HG03520 (cell line): ENCODE measurements at regions not wholly inside any gene's neighbourhood (a gene's known extent, or its start where the extent isn't known, plus 50 kb on each side); places are given as distances from the start of the nearest gene placed in this dataset.
"Not testable (repeated sequence)": the region's sequence is repeated elsewhere in the genome, so short reads cannot be mapped to it uniquely, and the experiment has no call there.

Experiments used
- ATAC-seq: cut with Tn5 transposase; IDR thresholded peaks from one replicate; pipeline ENCODE4 v1.9.1; 2021; ENCODE audit warnings: mild to moderate bottlenecking, moderate library complexity; ENCODE audit not compliant: unreplicated experiment

- no peak for ATAC-seq
Observed at GRCh38 chr3:22634433-22634832, 568.7 kb upstream of the UBE2E2 start.

- no peak for ATAC-seq
Observed at GRCh38 chr3:22659651-22660475, 543.3 kb upstream of the UBE2E2 start.

- no peak for ATAC-seq
Observed at GRCh38 chr3:22660606-22661005, 542.5 kb upstream of the UBE2E2 start.

- no peak for ATAC-seq
Observed at GRCh38 chr3:22661121-22661700, 541.9 kb upstream of the UBE2E2 start.

GRCh38 chr3:22665528-22665927 is 537.6 kb upstream of the UBE2E2 start:
- ATAC-seq: no peak

GRCh38 chr3:22666736-22667135 is 536.4 kb upstream of the UBE2E2 start:
- ATAC-seq: no peak

GRCh38 chr3:22671848-22672247 is 531.3 kb upstream of the UBE2E2 start:
- ATAC-seq: no peak

- ATAC-seq: no peak
Observed at GRCh38 chr3:22684739-22685138, 518.4 kb upstream of the UBE2E2 start.

- ATAC-seq: no peak
Observed at GRCh38 chr3:22685597-22685996, 517.5 kb upstream of the UBE2E2 start.

- no peak for ATAC-seq
Observed at GRCh38 chr3:22691407-22691806, 511.7 kb upstream of the UBE2E2 start.

- ATAC-seq: no peak
Observed at GRCh38 chr3:22691856-22692628, 511.1 kb upstream of the UBE2E2 start.

- no peak for ATAC-seq
Observed at GRCh38 chr3:22700876-22701275, 502.3 kb upstream of the UBE2E2 start.

GRCh38 chr3:22704166-22704565 is 499.0 kb upstream of the UBE2E2 start:
- ATAC-seq: no peak

GRCh38 chr3:22704571-22705354 is 498.4 kb upstream of the UBE2E2 start:
- ATAC-seq: no peak

- not testable (repeated sequence) for ATAC-seq
Observed at GRCh38 chr3:22706922-22707321, 496.2 kb upstream of the UBE2E2 start.

- no peak for ATAC-seq
Observed at GRCh38 chr3:22713936-22714335, 489.2 kb upstream of the UBE2E2 start.

GRCh38 chr3:22714749-22715148 is 488.4 kb upstream of the UBE2E2 start:
- ATAC-seq: no peak

- no peak for ATAC-seq
Observed at GRCh38 chr3:22720596-22720995, 482.5 kb upstream of the UBE2E2 start.

- no peak for ATAC-seq
Observed at GRCh38 chr3:22724420-22724819, 478.7 kb upstream of the UBE2E2 start.

GRCh38 chr3:22728406-22728805 is 474.7 kb upstream of the UBE2E2 start:
- ATAC-seq: no peak

GRCh38 chr3:22729212-22729611 is 473.9 kb upstream of the UBE2E2 start:
- no peak for ATAC-seq
